WTC11 (cell line): ENCODE measurements at regions not wholly inside any gene's neighbourhood (a gene's known extent, or its start where the extent isn't known, plus 50 kb on each side); places are given as distances from the start of the nearest gene placed in this dataset.

ENCODE experiments used
- ATAC-seq: fragments of 200-7000 bp; cut with Tn5 transposase; 2 replicates; pipeline ENCODE4 v1.10.0; 2021; ENCODE audit warnings: mild to moderate bottlenecking, moderate library complexity
- CTCF ChIA-PET: fragments of 300-600 bp; sonication (Branson Sonifier 250); formaldehyde crosslinking; loops from one replicate; lab custom pipeline; 2021; ENCODE audit warnings: antibody characterized with exemption; lab: Charles Lee
- POLR2A ChIA-PET: fragments of 350-600 bp; sonication (Branson Sonifier 250); formaldehyde crosslinking; loops from one replicate; lab custom pipeline; 2021; ENCODE audit warnings: antibody characterized with exemption; lab: Charles Lee
- DNase-seq: peaks from one replicate; pipeline ENCODE4 v3.0.0; 2021; ENCODE audit warnings: low spot score
- H3K27ac Mint-ChIP-seq: 2 replicates; pipeline ENCODE4 v1.8.0; 2021; ENCODE audit warnings: mixed read lengths
- H3K27me3 Mint-ChIP-seq: 2 replicates; pipeline ENCODE4 v1.8.0; 2021; ENCODE audit warnings: low read depth, mild to moderate bottlenecking, moderate library complexity, mixed read lengths
- H3K36me3 Mint-ChIP-seq: 2 replicates; pipeline ENCODE4 v1.8.0; 2021; ENCODE audit warnings: mixed read lengths
- H3K4me1 Mint-ChIP-seq: 2 replicates; pipeline ENCODE4 v1.8.0; 2022; ENCODE audit warnings: mixed read lengths
- H3K4me3 Mint-ChIP-seq: 2 replicates; pipeline ENCODE4 v1.8.0; 2021; ENCODE audit warnings: mild to moderate bottlenecking, moderate library complexity, mixed read lengths
- H3K9me3 Mint-ChIP-seq: 2 replicates; pipeline ENCODE4 v1.8.0; 2021; ENCODE audit warnings: mixed read lengths
- AFF4 ChIP-seq: sonication (generic); formaldehyde crosslinking; IDR thresholded peaks from 2 replicates; pipeline ENCODE4 v1.8.1; 2023; ENCODE audit warnings: mild to moderate bottlenecking, missing genetic modification reagents, borderline replicate concordance
- ATF6 ChIP-seq: sonication (generic); formaldehyde crosslinking; IDR thresholded peaks from 2 replicates; pipeline ENCODE4 v1.8.1; 2023; ENCODE audit warnings: mild to moderate bottlenecking, missing genetic modification reagents
- CREB1 ChIP-seq: sonication (generic); formaldehyde crosslinking; IDR thresholded peaks from 2 replicates; pipeline ENCODE4 v1.8.0; 2023; ENCODE audit warnings: mild to moderate bottlenecking, missing genetic modification reagents
- ELF4 ChIP-seq: sonication (generic); formaldehyde crosslinking; IDR thresholded peaks from 2 replicates; pipeline ENCODE4 v1.8.1; 2022; ENCODE audit warnings: low read depth, mild to moderate bottlenecking, moderate library complexity, missing genetic modification reagents
- FOXJ3 ChIP-seq: sonication (generic); formaldehyde crosslinking; IDR thresholded peaks from 2 replicates; pipeline ENCODE4 v1.9.0; 2021; ENCODE audit warnings: missing genetic modification reagents, mild to moderate bottlenecking, borderline replicate concordance
- IRF1 ChIP-seq: sonication (generic); formaldehyde crosslinking; IDR thresholded peaks from 2 replicates; pipeline ENCODE4 v1.8.0; 2023; ENCODE audit warnings: missing genetic modification reagents
- NR1H2 ChIP-seq: sonication (generic); formaldehyde crosslinking; IDR thresholded peaks from 2 replicates; pipeline ENCODE4 v1.9.0; 2021; ENCODE audit warnings: mild to moderate bottlenecking, moderate library complexity, missing genetic modification reagents
- NR2C2 ChIP-seq: sonication (generic); formaldehyde crosslinking; IDR thresholded peaks from 2 replicates; pipeline ENCODE4 v1.8.0; 2022; ENCODE audit warnings: mild to moderate bottlenecking, missing genetic modification reagents
- PREB ChIP-seq: sonication (generic); formaldehyde crosslinking; IDR thresholded peaks from 2 replicates; pipeline ENCODE4 v1.8.1; 2022; ENCODE audit warnings: mild to moderate bottlenecking, missing genetic modification reagents, moderate library complexity, borderline replicate concordance
- RORB ChIP-seq: fragments of 250-450 bp; sonication (Bioruptor Pico); IDR thresholded peaks from 2 replicates; pipeline ENCODE4 v1.9.0; 2021; ENCODE audit warnings: mild to moderate bottlenecking
- SMAD3 ChIP-seq: sonication (generic); formaldehyde crosslinking; IDR thresholded peaks from 2 replicates; pipeline ENCODE4 v1.8.0; 2022; ENCODE audit warnings: missing genetic modification reagents, mild to moderate bottlenecking, borderline replicate concordance
- USF1 ChIP-seq: sonication (generic); formaldehyde crosslinking; IDR thresholded peaks from 2 replicates; pipeline ENCODE4 v1.8.0; 2022; ENCODE audit warnings: mild to moderate bottlenecking, missing genetic modification reagents
- USF2 ChIP-seq: sonication (generic); formaldehyde crosslinking; IDR thresholded peaks from 2 replicates; pipeline ENCODE4 v1.8.1; 2023; ENCODE audit warnings: mild to moderate bottlenecking, missing genetic modification reagents, moderate library complexity
- ZNF138 ChIP-seq: sonication (generic); formaldehyde crosslinking; conservative IDR thresholded peaks from 2 replicates; pipeline ENCODE4 v1.8.1; 2022; ENCODE audit warnings: mild to moderate bottlenecking, moderate library complexity, missing genetic modification reagents
- ZNF219 ChIP-seq: sonication (generic); formaldehyde crosslinking; IDR thresholded peaks from 2 replicates; pipeline ENCODE4 v1.8.0; 2023; ENCODE audit warnings: missing genetic modification reagents, mild to moderate bottlenecking, borderline replicate concordance
- ZNF232 ChIP-seq: sonication (generic); formaldehyde crosslinking; IDR thresholded peaks from 2 replicates; pipeline ENCODE4 v1.8.0; 2022; ENCODE audit warnings: mild to moderate bottlenecking, missing genetic modification reagents
- ZNF263 ChIP-seq: sonication (generic); formaldehyde crosslinking; IDR thresholded peaks from 2 replicates; pipeline ENCODE4 v1.8.1; 2022; ENCODE audit warnings: low read depth, mild to moderate bottlenecking, moderate library complexity, missing genetic modification reagents
- TF ChIP-seq, protein P1 (sequence below): sonication (generic); formaldehyde crosslinking; IDR thresholded peaks from 2 replicates; pipeline ENCODE4 v1.8.1; 2022; ENCODE audit warnings: low read depth, missing genetic modification reagents, borderline replicate concordance
- TF ChIP-seq, protein P2 (sequence below): sonication (generic); formaldehyde crosslinking; IDR thresholded peaks from 2 replicates; pipeline ENCODE4 v1.8.1; 2022; ENCODE audit warnings: low read depth, mild to moderate bottlenecking, moderate library complexity, missing genetic modification reagents, borderline replicate concordance

DNA sequence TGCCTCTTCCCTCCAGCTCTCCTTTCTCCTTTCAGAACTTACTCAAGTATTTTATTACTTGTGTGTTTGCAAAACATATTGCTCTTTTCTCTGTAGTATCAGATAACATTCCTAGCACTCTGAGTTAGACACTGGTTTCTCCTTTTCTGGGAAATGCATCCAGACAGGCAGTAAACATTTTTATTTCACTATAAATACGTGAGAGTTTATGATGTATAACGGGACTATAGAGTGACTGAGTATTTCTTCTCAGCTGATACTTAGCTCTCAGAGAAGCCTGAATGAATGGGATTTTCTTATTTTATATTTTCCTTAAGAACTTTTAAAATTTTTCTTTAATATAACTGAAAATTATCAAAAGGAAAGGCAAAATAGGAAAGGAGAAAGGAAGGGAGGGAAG lies 211.2 kb upstream of the EDNRB start (continued):
- TF ChIP-seq PREB (CRISPR knock-in tag) (no peak), ATF6 (CRISPR knock-in tag) (no peak), AFF4 (no peak)

DNA sequence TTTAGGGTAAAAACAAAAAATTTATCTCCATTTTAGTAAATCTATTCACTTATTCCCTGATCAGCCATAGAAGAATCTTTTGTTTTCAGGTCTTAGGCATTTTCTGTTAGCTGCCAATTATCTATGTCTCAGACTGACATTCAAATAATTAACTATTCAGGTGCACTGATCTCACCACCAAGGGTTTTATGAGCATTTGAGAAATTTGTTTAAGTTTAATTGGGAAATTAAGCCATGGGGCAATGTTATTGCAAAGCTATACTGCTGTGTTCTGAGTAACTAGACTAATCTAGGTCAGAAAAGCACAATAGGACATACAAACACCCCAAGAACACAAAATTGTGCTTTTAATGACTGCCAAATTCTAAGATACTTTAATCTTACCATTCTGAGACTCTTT lies 210.7 kb upstream of the EDNRB start:
- ATAC-seq, result no peak
- no peaks in the 10 kb centered on the region for H3K27me3 Mint-ChIP-seq
- H3K9me3 Mint-ChIP-seq, result peaks cover 13% of the 10 kb centered on the region
- peaks cover 34% of the 10 kb centered on the region for H3K4me1 Mint-ChIP-seq
- no peak for TF ChIP-seq ZNF219 (CRISPR knock-in tag)
- no peak for TF ChIP-seq FOXJ3 (CRISPR knock-in tag)
- TF ChIP-seq, protein P1, sequence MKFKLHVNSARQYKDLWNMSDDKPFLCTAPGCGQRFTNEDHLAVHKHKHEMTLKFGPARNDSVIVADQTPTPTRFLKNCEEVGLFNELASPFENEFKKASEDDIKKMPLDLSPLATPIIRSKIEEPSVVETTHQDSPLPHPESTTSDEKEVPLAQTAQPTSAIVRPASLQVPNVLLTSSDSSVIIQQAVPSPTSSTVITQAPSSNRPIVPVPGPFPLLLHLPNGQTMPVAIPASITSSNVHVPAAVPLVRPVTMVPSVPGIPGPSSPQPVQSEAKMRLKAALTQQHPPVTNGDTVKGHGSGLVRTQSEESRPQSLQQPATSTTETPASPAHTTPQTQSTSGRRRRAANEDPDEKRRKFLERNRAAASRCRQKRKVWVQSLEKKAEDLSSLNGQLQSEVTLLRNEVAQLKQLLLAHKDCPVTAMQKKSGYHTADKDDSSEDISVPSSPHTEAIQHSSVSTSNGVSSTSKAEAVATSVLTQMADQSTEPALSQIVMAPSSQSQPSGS (CRISPR knock-in tag), result no peak
- TF ChIP-seq SMAD3, result no peak
- TF ChIP-seq USF1 (CRISPR knock-in tag), result no peak
- TF ChIP-seq RORB (CRISPR knock-in tag), result no peak
- TF ChIP-seq ELF4 (CRISPR knock-in tag), result no peak
- TF ChIP-seq ZNF138, result no peak
- TF ChIP-seq ZNF232, result no peak
- TF ChIP-seq NR2C2 (CRISPR knock-in tag), result no peak
- no peak for TF ChIP-seq NR1H2
- TF ChIP-seq, protein P2, sequence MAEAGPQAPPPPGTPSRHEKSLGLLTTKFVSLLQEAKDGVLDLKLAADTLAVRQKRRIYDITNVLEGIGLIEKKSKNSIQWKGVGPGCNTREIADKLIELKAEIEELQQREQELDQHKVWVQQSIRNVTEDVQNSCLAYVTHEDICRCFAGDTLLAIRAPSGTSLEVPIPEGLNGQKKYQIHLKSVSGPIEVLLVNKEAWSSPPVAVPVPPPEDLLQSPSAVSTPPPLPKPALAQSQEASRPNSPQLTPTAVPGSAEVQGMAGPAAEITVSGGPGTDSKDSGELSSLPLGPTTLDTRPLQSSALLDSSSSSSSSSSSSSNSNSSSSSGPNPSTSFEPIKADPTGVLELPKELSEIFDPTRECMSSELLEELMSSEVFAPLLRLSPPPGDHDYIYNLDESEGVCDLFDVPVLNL, result no peak
- TF ChIP-seq CREB1 (CRISPR knock-in tag), result no peak
- no peak for TF ChIP-seq IRF1 (CRISPR knock-in tag)
- no peak for TF ChIP-seq ZNF263 (CRISPR knock-in tag)
- TF ChIP-seq USF2, result no peak
- H3K4me3 Mint-ChIP-seq, result no peak overlapping the region
- no peak overlapping the region for H3K27ac Mint-ChIP-seq
- DNase-seq, result no peak
- ChIA-PET CTCF (interaction anchor here (1.3 to 1.7 kb wide), 2 partner anchors 8 to 112 kb away, joined by 3 to 10 read pairs; no protein-coding TSS in a partner anchor), POLR2A (no interaction called here)
- H3K36me3 Mint-ChIP-seq, result no peaks in the 10 kb centered on the region
